ENCODE measurements at regions not wholly inside any gene's neighbourhood (a gene's known extent, or its start where the extent isn't known, plus 50 kb on each side); places are given as distances from the start of the nearest gene placed in this dataset.
"Not testable (repeated sequence)": the region's sequence is repeated elsewhere in the genome, so short reads cannot be mapped to it uniquely, and the experiment has no call there.

DNA sequence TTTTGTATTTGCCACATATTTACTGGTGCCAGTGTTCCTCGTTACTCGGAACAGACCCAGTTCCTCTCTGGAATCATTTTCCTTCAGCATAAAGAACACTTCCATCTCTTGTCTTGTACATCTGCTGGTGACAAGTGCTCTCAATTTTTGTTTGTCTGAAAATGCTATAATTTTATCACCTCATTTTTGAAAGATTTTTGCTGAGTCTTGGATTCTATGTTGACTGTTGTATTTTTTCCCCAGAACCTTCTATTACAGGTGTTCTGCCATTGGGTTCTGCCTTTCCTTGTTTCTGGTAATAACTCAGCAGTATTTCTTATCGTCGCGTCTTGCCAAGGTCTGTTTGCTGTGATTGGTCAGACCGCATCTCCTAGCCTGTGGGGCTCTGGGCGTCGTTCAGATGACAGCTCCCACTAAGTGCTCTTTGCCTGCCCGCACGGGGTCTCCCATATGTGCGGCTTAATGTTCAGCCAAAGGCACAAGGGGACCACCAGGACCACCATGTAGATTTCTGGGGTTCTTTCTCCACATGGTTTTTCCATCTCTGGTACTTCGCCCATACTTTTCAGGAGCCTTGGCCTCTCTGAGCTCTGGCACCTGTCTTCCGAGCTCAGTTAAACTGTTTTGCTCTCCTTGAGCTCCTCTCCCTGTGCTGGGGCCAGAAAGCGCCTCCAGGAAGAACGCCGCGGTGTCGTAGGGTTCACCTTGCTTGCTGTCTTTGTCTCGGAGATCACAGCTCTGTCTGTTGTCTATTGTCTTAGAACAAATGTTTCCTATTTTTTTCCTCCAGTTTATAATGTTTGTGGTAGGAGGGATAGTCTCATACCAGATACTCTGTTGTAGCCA is 80.0 kb downstream of the METRNL start:
- DNase-seq, result no peak

DNA sequence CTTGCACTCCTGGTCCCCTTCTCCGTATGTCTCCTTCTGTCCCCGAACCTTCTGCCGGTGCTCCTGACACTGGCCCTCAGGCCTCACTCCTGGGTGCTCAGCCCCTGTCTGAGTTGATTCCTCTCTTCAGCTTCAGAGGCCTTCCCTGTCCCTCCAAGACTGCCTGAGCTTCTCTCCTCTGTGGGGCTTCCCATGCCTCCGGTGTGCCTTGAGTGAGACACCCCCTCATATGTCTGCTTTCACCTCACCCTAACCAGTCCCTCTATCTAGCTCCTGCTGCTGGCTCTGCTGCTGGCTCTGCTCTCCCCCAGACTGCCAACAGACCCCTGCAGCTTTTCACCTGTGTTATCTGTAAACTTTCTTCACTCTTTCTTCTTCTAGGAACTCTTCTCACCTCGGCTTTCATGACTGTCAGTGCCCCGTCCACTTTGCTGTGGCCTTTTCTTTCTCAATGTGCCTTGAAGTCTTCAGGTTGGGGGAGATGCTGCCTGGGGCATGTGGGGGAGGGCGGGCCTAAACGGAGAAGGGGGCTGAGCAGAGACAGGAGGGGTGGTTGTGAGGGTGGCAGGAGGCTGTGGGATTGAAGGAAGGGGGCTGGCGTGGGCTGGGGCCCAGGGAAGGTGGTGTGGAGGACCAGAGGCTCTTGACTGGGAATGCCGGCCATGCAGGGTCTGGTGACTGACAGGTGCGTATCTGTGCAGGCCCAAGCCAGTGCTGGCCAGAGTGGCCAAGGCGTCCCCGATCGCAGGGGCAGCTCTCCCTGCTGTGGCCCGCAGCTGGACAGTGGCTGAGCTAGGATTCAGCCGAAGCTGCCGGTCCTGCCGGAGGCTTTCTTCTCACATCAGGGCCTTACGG is 81.3 kb downstream of the METRNL start:
- no peak for DNase-seq

DNA sequence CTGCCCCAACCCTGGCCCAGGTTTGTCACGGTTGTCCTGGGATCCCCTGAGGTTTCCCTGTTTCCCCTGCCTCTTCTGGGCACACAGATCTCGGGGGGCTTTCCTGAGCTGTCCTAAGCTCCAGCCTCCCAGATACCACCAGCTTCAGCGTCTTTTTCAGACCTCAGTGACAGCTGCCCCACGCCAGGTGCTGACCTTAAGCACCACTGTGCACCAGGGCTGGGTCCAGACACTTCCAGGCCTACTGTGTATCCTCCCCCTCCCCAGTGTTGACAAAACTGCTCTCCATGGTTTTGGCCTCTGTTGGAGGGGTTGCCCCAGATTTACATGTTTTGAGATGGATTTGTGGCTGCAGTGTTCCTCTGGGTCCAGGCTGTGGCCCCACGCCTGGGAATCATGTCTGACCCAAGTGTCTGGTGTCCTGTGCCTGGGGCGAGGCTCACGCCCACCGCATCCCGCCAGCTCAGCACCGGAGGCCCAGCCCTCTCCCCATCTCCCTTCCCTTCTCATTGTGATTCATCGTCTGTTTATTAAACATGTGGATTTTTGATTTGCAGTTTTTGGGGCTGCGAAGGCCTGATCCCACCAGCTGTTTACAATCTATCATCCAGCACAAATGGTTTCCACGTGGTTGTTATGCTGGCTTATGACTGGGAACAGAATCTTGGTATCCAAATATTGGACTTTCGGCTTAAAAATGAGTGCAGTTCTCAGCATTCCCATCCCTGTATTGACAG is 82.1 kb downstream of the METRNL start:
- DNase-seq, result peak; percentile 93

DNA sequence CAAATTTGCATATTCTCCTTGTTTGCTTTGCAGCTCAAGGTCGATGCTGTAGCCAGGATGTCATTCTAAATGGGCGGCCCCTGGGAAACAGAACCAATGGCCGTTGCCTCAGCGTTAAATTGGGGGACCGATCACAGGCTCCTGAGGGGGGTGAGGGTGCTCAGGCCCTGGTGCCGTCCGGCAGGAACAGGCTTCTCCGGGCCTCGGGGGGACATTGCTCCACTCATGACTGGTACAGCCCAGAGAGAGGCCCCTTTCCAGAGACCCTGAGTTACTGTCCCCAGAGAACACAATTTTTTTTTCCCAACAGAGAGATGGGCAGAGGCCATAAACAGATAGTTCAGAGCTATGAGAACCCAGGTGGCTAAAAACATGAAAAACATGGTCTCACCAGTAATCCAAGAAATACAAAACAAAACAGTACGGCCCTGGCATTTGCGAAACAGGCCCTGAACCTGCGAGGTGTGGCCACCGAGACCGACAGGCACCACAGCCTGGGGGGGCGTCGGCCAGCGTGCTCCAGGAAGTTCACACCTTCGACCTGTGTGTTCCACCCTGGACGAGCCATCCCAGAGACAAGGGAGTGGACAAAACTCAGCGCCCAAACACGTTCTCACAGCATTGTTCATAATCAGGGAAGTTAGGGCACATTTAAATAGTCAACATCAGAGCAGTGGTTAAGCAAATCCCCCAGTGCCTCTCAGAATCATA is 82.8 kb downstream of the METRNL start:
- no peak for DNase-seq

DNA sequence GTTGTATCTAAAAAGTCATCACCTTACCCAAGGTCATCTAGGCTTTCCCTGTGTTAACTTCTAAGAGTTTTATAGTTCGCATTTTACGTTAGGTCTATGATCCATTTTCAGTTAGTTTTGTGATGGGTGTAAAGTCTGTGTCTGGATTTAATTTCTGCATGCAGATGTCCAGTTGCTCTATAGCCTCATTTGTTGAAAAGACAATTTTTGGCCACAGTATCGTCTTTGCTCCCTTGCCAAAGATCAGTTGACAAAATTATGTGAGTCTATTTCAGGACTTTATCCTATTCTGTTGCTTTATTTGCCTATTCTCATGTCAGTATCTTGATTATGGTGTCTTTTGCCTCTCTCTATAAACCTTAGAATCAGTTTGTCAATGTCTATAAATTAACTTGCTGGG is 85.1 kb downstream of the METRNL start:
- no peak for DNase-seq

DNA sequence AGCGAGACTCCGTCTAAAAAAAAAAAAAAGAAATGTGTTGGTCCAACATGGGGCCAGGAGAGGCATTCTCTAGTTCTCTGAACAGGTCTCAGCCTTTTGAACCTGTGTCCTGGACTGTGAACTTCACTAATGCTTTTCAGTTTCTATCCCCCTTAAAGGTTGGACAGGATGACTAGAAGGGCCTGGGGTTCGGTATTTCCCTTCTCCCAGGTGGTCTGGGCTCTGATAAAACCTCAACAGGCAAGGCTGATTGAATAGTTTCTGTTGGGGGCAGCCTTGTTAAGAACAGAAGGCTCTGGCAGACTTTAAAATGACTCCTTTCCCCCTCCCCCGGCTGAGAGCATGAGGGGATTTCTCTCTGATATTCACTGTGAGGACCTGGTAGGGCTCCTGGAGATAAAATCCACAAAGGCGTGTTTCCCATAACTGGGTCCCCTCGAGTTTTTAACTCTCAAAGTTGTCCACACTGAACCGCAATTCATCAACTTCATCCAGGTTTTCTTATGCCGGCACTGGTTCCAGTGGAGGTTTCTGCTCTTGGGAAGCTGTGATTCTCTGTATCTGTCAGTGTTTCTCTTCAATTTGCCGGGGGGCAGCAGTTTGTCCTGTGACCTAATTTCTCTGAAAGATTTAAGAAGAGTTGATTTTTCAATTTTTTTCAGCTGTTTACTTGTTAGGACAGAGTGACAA is 91.3 kb downstream of the METRNL start:
- no peak for DNase-seq

DNA sequence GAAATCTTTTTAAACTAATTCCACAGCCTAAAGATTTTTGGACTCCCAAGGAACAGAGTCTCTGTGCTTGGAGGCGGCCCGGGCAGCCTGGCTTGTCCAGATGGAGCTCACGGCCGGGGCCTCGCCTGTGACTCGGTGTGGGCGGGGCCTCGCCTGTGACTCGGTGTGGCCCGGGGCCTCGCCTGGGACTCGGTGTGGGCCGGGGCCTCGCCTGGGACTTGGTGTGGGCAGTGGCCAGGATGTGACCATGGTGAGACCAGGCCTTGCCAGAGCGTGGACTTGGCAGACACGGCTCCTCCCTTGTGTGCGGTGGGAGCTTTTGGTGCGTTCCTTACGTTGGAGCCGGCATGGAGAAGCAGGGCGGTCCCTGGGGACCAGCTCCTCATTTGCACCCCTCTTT is 92.3 kb downstream of the METRNL start:
- DNase-seq, result no peak

DNA sequence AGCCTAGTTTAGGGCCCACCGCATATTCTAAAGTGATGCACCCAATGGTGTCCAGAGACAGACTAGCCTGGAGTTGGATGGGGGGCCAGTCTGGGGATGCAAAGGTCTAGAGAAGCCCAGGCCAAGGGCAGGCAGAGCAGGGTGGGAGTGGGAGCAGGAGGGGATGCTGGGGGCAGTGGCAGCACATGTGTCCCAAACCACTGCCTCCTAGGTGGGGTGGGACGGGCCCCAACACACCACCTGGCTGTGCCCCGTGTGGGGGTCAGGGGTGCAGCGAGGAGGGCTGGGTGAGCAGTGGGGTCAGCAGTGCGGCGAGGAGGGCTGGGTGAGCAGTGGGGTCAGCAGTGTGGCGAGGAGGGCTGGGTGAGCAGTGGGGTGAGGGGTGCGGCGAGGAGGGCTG is 92.7 kb downstream of the METRNL start:
- not testable (repeated sequence) for DNase-seq

DNA sequence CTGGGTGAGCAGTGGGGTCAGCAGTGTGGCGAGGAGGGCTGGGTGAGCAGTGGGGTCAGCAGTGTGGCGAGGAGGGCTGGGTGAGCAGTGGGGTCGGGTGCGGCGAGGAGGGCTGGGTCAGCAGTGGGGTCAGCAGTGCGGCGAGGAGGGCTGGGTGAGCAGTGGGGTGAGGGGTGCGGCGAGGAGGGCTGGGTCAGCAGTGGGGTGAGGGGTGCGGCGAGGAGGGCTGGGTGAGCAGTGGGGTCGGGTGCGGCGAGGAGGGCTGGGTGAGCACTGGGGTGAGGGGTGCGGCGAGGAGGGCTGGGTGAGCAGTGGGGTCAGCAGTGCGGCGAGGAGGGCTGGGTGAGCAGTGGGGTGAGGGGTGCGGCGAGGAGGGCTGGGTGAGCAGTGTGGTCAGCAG is 93.2 kb downstream of the METRNL start:
- not testable (repeated sequence) for DNase-seq

DNA sequence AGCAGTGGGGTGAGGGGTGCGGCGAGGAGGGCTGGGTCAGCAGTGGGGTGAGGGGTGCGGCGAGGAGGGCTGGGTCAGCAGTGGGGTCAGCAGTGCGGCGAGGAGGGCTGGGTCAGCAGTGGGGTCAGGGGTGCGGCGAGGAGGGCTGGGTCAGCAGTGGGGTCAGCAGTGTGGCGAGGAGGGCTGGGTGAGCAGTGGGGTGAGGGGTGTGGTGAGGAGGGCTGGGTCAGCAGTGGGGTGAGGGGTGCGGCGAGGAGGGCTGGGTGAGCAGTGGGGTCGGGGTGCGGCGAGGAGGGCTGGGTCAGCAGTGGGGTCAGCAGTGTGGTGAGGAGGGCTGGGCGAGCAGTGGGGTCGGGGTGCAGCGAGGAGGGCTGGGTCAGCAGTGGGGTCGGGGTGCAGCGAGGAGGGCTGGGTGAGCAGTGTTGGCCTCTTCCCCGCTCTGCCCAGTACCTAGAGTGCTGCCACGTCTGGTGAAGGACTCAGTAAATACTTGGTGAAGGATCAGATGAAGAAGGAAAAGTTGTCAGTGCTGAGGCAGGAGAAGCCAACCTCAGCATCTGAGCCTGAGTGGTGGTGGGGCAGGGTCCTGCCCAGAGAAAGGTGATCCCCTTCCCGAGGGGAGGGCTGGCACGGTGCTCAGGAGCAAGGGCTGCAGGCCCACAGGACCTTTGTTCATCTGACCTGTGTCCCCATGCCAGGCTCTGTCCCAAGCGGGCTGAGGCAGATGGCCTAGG is 93.9 kb downstream of the METRNL start:
- not testable (repeated sequence) for DNase-seq

DNA sequence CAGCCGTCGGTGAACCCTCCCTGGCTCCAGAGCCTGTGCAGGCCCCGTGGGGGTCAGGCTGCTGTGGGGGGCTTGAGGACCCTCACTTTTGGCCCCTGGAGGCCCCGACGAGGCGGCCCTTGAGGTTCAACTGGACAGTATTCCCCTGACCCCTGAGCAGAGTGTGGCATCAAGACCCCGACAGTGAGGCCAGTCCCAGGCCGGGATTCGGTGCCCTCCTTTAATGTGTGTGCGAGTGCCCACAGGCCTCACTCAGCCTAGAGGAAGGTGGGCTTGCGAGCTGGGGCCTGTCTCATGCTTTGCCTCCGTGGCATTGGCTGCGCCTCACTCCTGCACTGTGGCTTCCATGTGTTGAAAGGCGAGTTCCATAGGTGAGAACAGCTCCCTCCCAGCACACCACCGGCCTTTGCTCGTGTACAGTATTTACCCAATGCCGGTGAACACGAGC is 94.5 kb downstream of the METRNL start:
- DNase-seq, result no peak

DNA sequence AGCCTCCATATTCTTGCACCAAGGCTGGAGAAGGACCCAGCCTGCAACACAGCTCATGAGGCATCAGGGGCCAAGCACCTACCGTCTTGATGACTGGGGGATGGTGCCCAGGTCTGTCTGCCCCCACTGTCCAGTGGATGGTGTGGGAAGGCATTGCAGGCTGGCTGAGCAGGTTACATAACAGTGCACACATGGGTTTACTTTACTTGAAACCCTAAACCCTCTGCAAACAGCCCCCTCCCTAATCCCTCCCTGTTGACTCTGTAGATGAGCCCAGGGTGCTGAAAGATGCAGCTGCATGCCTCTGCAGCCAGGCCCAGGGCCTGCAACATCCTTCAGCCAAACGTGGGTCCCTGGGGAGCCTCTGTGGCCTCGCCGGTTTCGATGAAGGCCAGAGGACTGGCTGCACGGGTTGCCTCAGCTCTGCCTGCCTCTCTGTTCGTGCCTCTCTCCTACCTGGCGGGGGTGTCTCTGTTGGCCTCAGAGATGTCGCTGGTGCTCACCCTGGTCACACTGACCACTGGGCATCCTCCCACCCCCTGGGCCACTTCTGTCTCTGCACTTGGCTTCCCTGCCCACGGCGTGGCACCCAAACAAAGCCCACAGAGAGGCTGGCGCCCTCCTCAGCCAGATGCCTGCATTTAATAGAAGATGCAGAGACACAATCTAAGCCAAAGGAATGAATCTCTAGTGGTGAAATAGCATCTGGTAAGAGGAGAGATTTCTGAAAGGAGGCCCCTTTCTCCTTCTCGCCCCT is 95.1 kb downstream of the METRNL start:
- DNase-seq, result peak; percentile 72

DNA sequence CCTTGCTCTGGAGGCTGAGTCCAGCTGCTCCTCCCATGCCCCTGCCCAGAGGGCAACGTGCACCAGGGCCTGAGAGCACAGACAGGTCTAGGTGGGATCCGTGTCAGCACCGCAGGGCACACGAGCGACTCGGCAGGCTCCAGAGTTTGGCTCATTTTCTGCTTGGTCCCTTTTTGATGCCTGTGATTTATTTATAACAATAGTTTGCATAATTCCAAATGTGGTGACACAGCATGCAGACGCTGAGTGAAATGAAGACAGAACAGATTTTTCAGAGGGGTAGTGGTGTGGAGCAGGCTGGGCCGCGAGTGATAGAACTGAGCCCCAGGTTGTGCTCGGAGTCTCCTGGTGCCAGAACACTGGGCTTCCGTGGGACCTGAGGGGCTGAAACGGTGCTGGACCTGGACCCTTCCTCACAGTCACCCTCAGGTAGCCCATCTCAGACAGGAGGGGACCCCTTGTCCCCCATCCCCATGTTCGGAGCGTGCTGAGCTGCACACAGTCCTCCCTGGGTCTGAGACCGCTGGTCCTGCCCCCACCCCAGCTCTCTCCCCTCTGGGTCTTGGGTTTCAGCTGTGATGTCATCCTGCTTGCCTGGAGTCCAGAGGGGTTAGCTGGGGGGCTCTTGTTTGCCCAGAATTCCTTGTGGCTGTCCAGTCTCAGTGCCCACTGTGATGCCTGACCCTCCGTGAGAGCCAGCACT is 95.9 kb downstream of the METRNL start:
- DNase-seq, result no peak

DNA sequence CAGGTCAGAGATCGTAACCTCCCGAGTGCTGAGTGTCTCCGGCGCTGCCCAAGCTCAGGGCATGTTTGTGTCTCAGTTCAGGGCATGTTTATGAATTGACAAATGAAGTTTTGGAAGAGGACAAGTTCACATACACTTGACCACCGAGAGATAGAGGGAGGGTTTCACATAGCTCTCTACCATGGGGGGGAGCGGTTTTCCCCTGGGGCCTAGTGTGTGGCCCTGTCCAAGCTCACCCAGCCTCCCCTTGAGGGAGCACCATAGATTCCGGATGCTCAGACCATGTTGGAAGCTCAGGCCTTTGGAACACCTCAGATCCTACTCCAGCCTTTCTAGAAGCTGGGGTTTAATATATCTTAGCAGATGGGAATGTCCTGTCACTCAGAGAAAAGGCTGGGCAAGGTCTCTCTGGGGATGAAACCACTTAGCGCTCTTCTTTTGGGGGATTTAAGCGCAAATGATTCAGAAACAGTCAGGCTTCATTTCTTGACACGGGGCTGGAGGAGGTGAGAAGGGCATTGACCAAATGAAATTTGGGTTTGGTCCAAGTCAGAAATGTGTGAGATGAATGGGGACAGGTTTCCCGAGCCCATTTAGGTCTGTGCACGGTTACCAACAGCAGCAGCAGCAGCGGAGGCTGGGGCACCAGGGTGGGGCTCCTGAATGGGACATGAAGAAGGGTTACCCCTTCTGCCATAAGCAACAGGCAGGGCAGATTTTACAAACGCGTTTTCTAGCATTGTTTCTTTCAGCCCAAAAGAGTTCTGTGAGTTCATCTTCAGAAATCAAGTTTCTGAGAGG is 96.6 kb downstream of the METRNL start:
- DNase-seq, result no peak

DNA sequence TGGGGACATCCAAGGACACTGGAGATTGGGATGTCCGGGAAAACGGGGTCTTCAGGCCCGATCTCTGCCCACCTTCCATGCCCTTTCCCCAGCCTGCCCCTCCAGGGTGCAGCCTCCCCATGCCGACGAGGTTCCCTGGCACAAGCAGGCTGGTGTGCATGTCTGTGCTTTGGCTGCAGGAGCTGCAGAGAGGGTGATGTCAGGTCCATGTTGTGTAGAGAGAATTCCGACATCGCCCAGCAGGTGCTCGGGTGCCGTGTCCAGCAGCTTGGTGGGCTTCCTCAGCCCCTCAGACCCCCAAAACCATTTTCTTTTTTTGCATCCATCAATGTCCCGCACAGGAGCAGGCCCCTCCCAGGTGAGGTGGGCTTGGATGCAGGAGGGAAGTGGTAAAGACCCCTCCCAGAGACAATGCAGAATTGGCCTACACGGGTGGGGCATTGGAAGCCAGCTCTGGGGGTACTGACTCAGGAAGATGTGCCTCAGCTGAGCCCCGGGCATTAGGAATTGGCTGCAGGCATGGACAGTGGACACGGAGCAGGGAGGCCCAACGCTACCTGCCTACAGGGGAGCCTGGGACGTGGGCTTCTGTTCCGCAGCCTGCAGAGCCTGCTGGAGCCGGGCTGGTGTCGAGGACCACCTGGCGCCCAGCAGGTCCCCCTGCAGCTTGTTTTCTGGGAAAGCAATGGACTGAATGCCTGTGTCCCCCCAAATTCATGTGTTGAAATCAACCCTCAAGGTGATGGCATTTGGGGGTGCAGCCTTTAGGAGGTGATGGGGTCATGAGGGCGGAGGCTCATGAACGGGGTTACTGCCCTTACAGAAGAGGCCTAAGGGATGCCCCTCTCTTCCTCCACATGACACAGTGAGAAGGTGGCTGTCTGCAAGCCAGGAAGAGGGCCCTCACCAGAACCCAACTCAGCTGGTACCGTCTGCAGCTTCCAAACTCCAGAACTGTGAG is 97.5 kb downstream of the METRNL start:
- no peak for DNase-seq

DNA sequence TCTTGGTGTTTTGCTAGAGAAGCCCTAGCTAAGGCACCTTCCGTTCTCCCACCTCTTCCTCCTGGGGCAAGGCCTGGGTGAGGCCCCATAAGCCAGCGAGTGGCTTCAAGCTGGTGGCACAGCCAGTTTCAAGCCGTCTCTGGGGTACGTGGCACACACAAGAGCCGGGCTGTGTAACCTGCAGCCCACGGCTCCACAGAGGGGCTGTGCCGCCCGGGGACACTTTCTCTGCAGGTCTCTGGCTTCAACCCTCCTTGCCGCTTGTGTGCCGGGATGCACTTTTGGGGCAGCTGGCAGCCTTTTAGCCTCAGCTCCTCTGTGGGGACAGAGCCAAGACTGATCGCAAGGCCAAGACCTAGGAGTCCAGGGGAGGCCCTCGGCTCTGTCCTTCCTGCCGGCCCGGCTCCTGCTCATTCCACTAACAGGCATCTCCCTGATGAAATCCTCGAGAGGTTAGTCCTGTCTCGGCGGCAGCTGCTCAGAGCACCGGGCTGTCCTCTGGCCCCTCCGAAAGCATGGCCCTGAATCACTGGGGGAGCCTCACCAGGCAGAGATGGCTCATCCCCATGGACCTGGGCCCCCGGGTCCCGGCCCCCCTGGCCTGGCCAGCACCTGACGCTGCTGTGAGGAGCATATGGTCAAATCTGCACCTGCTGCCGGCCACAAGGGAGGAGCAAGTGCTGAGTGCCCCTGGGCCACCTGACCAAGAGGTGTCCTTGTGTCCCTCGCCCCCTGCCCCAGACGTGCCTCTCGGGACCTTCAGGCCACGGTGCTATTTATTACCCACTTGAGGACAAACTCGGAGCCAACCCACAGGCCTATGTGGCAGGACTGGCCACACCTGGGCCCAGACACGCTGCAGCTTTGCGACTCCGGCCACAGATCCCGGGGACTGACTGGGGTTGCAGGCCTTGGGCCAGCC is 98.5 kb downstream of the METRNL start:
- DNase-seq, result no peak

Data from tongue (tissue), 1 donor.